Esophagus mucosa (tissue), 1 donor: ENCODE measurements at regions not wholly inside any gene's neighbourhood (a gene's known extent, or its start where the extent isn't known, plus 50 kb on each side); places are given as distances from the start of the nearest gene placed in this dataset.

Experiments used
- ATAC-seq: fragments of 200-7000 bp; cut with Tn5 transposase; one replicate; pipeline ENCODE4 v1.9.1; 2020
- donor health status: DM: yes; HTN: yes; CAD: no.

- no peak for ATAC-seq
Measured at GRCh38 chr7:21253740-21254687, 173.9 kb upstream of the SP4 start.

- no peak for ATAC-seq
Measured at GRCh38 chr7:21256310-21256877, 171.5 kb upstream of the SP4 start.

- no peak for ATAC-seq
Measured at GRCh38 chr7:21260939-21261338, 166.9 kb upstream of the SP4 start.

- ATAC-seq = peak; percentile 37
Measured at GRCh38 chr7:21261627-21262594, 166.0 kb upstream of the SP4 start.

DNA sequence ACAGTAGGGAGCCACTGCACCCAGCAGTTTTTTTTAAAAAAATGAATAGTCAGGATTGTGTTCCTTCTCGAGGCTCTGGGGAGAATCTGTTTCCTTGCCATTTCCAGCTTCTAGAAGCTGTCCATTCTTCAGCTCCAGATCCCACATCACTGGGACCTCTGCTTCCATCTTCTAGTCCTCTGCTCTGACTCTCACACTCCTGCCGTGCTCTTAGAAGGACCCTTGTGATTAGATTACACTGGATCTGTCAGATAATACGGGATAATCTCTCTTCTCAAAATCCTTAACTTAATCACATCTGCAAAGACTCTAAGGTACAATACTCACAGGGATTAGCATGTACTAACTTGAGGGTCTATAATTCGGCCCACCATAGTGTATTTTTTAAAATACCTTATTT is 158.9 kb upstream of the SP4 start:
- no peak for ATAC-seq

GRCh38 chr7:21276471-21277035 is 151.3 kb upstream of the SP4 start:
- no peak for ATAC-seq

- ATAC-seq = no peak
Measured at GRCh38 chr7:21278944-21279343, 148.9 kb upstream of the SP4 start.

DNA sequence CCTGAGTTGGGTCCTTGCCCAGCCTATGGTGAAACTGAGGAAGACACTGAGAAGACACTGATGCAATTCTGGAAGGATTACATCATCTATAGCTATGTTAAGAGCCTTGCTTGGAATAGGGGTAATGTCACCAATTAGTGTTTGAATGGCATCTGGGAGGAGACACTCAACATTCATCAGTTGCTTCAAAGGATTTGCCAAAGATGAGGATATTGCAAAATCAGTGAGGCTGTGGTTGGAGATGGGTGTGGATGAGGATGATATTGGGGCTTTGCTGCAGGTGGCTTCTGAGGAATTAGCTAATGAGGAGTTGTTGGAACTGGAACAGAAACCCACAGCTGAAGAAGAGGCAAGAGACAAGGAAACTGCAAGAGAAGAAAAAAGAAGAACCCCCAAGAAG is 146.7 kb upstream of the SP4 start:
- no peak for ATAC-seq

DNA sequence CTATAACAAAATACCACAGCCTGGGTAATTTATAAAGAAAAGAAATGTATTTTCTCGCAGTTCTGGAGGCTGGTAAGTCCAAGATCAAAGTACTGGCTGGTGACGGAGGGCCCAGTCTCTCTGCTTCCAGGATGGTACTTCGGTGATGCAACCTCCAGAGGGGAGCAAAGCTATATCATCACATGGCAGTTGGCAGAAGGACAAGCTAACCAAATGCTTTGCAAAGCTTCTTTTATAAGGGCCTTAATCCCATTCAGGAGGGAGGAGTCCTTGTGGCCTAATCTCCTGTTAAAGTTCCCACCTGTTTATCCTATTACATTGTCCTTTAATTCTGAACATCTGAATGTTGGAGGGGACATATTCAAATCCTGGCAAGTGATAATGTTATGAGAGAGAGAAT is 134.1 kb upstream of the SP4 start:
- no peak for ATAC-seq

- ATAC-seq = no peak
Measured at GRCh38 chr7:21299766-21300165, 128.1 kb upstream of the SP4 start.

GRCh38 chr7:21300692-21301091 is 127.2 kb upstream of the SP4 start:
- no peak for ATAC-seq

GRCh38 chr7:21304808-21305375 is 123.0 kb upstream of the SP4 start:
- no peak for ATAC-seq

- ATAC-seq = no peak
Measured at GRCh38 chr7:21305455-21306235, 122.2 kb upstream of the SP4 start.

- ATAC-seq = no peak
Measured at GRCh38 chr7:21314954-21315353, 112.9 kb upstream of the SP4 start.

GRCh38 chr7:21317966-21318915 is 109.6 kb upstream of the SP4 start:
- no peak for ATAC-seq

DNA sequence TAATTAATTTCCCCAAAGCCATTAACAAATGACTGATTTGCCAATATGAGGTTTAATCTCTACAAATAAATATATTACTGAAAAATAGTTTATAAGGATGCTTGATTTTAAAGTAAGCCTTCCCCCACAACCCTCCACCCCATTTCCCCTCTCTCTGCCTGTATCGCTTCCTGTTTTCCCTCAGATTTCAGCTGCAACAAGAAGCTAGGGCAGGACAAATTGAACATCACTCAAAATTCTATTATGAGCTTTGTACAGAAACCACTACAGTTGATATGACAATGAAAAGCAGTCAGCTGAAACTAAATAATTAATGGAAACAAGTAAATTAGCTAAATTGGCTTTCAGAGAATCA is 109.0 kb upstream of the SP4 start:
- ATAC-seq = no peak

- ATAC-seq = no peak
Measured at GRCh38 chr7:21326241-21326640, 101.6 kb upstream of the SP4 start.

GRCh38 chr7:21326921-21327320 is 101.0 kb upstream of the SP4 start:
- no peak for ATAC-seq

- ATAC-seq = no peak
Measured at GRCh38 chr7:21327422-21328409, 100.2 kb upstream of the SP4 start.
